GM12874 (cell line): ENCODE measurements at regions not wholly inside any gene's neighbourhood (a gene's known extent, or its start where the extent isn't known, plus 50 kb on each side); places are given as distances from the start of the nearest gene placed in this dataset.

Experiments
- TF ChIP-seq, protein P1 (sequence below): IDR thresholded peaks from 2 replicates; pipeline ENCODE4 v1.5.1; 2011; ENCODE audit warnings: low read depth, mild to moderate bottlenecking, control low read depth, low read length, moderate library complexity; ENCODE audit not compliant: insufficient read depth

DNA sequence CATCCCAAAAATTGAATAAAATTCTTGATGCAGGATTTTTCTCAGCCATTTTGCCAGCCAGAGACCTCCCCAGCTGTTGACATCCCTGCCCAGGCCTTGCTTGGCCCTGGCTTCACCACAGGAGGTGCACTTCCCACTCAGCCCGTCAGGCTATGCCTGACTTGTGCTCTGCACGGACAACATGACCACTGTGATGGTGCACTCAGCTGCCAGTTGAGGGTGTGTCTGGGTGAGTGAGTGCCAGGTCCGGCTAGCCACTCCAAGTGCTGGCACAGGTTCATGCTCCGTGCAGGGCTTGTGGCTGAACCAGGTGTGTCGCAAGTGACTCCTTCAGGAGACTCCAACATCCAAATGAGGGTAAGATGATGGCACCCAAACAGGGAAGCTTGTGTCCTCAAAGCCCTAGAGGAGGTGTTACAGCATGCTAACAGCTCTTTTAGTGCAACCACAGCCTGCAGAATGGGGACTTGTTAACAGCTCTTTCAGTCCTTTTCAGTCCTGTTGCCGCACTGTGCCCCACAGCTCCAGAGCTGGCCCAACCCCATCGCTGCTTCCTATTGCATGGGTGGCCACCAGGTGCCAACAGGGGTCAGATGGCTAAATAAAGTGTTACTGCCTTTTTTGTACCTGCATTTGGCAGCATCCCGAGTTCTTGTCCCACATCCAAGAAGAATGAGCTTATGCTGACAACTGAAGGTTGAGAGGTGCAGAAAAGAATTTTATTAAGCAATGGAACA lies 380.7 kb downstream of the SLITRK5 start:
- TF ChIP-seq, protein P1, sequence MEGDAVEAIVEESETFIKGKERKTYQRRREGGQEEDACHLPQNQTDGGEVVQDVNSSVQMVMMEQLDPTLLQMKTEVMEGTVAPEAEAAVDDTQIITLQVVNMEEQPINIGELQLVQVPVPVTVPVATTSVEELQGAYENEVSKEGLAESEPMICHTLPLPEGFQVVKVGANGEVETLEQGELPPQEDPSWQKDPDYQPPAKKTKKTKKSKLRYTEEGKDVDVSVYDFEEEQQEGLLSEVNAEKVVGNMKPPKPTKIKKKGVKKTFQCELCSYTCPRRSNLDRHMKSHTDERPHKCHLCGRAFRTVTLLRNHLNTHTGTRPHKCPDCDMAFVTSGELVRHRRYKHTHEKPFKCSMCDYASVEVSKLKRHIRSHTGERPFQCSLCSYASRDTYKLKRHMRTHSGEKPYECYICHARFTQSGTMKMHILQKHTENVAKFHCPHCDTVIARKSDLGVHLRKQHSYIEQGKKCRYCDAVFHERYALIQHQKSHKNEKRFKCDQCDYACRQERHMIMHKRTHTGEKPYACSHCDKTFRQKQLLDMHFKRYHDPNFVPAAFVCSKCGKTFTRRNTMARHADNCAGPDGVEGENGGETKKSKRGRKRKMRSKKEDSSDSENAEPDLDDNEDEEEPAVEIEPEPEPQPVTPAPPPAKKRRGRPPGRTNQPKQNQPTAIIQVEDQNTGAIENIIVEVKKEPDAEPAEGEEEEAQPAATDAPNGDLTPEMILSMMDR: no peak

DNA sequence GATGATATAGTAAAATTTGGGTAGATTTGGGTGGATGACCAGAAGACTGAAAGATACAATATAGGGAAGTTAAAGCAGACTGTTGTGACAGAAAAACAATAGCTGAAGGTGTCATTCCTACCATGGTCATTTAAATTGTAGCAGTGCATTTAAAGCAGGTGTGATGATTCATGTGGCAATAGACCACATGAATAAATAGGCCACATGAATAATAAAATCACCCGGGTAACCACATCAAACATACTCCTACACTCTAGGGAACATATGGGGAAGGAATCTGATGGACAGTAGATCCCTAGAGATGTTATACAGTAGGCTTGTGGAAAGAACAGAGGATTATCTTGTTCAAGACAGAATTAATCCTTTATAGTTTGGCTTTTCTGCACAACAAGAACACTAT lies 392.6 kb downstream of the SLITRK5 start:
- TF ChIP-seq, protein P1: no peak

DNA sequence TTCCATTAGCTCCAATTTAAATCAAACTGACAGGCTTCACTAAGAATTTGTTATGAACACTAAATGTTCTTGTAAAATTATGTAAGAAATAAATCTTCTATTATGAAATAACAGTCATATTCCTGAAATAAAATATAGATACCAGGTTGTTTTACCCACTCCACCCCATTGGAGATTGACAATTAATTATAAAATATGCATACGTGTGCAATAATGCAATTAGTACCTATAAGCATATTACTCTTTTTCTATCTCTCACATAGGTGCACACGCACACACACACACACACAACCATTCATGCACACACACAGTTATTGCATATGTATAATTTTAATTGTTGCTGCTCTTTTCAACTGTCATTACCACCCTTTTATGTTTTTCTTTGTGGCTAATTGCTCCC lies 395.7 kb downstream of the SLITRK5 start:
- TF ChIP-seq, protein P1: no peak

DNA sequence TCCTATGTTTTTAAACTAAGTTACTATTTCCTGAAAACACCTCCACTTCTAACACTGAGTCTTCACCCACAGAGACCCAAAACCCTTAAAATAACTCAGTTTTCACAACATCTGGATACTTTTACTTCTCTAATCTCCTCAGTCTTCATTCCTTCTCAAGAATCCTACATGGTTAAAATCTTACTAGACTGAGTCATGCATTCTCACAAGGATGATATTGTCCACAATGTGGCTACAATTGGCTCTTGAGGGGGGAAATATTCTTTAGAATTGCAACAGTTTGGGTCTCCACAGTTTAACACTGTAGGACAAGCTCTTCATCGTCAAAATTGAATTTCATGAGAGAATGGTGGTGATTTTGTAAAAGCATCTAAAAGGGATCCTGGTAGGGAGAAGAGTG lies 397.1 kb downstream of the SLITRK5 start:
- TF ChIP-seq, protein P1: no peak

DNA sequence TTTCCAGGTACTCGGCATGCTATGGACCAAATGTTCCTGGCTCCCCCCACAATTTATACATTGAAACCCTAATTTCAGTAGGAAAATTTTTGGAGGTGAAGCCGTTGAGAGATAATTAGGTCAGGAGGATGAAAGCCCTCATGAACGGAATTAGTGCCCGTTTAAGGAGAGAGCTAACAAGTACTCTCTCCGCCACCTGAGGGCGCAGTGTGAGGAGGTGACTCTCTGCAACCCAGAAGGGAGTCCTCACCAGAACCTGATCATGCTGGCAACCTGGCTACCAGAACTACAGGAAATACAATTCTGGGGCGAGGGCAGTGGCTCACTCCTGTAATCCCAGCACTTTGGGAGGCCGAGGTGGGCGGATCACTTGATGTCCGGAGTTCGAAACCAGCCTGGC lies 397.8 kb downstream of the SLITRK5 start:
- TF ChIP-seq, protein P1: 0 out of 2 replicates have a peak, but pooled peaks have one; percentile 5

DNA sequence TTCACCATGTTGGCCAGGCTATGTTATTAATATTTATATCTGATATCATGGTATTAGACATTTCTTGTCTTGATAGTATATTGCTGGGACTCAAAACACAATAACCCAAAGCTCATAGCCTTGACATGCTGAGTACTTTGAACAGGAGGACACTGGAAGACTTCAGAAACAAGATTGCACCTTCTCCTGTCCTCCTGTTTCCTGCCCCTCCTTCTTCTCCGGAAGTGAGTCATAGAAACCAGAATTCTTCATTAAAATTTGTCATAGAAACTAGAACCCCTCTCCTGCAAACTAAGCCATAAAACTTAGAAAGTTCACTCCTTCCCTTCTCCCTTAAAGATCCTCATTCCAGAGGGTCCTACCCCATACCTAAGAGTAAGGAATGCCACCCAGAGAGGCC lies 400.2 kb downstream of the SLITRK5 start:
- TF ChIP-seq, protein P1: no peak

DNA sequence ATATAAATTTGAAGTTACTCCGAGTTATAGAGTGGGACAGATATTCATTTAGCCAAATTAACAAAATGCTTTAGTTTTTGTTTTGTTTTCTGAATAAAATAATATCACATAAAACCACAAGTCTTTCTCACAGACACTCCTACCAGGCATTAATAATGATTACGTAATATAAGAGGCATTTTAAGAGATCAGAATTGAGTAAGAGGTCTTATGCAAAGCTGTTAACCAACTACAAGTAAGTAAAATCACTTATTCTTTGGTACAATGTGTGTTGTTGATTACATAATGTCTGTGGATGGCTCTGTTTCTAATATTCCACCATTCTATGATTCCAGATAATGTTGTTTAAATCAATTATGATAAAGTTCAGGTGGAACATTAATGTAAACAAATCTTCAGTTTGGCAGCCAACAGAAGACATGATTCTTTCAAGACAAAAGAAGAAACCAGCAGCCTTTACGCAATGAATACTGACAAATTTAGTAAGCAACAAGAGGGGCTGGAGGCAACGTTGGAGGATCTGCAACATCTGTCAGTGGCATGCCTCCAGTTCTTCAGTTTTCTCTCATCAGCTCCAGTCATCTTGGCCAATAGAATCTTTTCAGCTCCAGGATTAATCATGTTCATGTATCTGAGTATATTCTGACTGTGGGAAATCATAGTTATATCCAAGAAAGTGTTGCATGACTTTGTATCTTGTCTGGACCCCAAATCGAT lies 403.8 kb downstream of the SLITRK5 start:
- TF ChIP-seq, protein P1: no peak
